ENCODE measurements at regions not wholly inside any gene's neighbourhood (a gene's known extent, or its start where the extent isn't known, plus 50 kb on each side); places are given as distances from the start of the nearest gene placed in this dataset.

- Mint-ChIP-seq H3K4me3 (no peak overlapping the region), H3K27ac (no peak overlapping the region), H3K27me3 (peaks cover 39% of the 10 kb centered on the region), H3K4me1 (no peaks in the 10 kb centered on the region), H3K9me3 (peaks cover 3 to 8% of the 10 kb centered on the region in 2 donors)
- DNase-seq (no peak), ATAC-seq (no peak)
Observed at GRCh38 chr4:74878323-74878722, 54.6 kb upstream of the PARM1 start.

GRCh38 chr4:74875451-74875850 is 57.5 kb upstream of the PARM1 start:
- peaks cover 31% of the 10 kb centered on the region for H3K27me3 Mint-ChIP-seq
- ATAC-seq (no peak), DNase-seq (no peak)
- H3K4me1 Mint-ChIP-seq: no peaks in the 10 kb centered on the region
- no peak overlapping the region for H3K4me3 Mint-ChIP-seq
- H3K27ac Mint-ChIP-seq: no peak overlapping the region
- peaks cover 0 to 1% of the 10 kb centered on the region in 2 donors for H3K9me3 Mint-ChIP-seq

GRCh38 chr4:74874753-74875367 is 58.1 kb upstream of the PARM1 start:
- H3K4me1 Mint-ChIP-seq: no peaks in the 10 kb centered on the region
- ATAC-seq (peak; percentile 67), DNase-seq (peak; percentile 7 to 17)
- H3K4me3 Mint-ChIP-seq: no peak overlapping the region
- H3K27ac Mint-ChIP-seq: no peak overlapping the region
- H3K27me3 Mint-ChIP-seq: peaks cover 29% of the 10 kb centered on the region
- H3K9me3 Mint-ChIP-seq: no peaks in the 10 kb centered on the region

- H3K9me3 Mint-ChIP-seq: no peaks in the 10 kb centered on the region
- DNase-seq: no peak
- no peak overlapping the region for H3K27ac Mint-ChIP-seq
- H3K4me1 Mint-ChIP-seq: no peaks in the 10 kb centered on the region
- H3K4me3 Mint-ChIP-seq: no peak overlapping the region
- ATAC-seq: no peak
- H3K27me3 Mint-ChIP-seq: peaks cover 25% of the 10 kb centered on the region
Observed at GRCh38 chr4:74873545-74874301, 59.2 kb upstream of the PARM1 start.

- ATAC-seq: no peak
Observed at GRCh38 chr4:74858921-74859562, 64.7 kb upstream of the BTC start.

GRCh38 chr4:74855879-74856278 is 61.6 kb upstream of the BTC start:
- no peak for ATAC-seq
- H3K27me3 Mint-ChIP-seq: no peaks in the 10 kb centered on the region

More at GRCh38 chr4:74858921-74859562, 64.7 kb upstream of the BTC start:
- Mint-ChIP-seq H3K9me3 (no peaks in the 10 kb centered on the region), H3K4me1 (no peaks in the 10 kb centered on the region), H3K27me3 (peaks cover 12% of the 10 kb centered on the region), H3K4me3 (no peak overlapping the region), H3K27ac (no peak overlapping the region)
- DNase-seq: no peak

GRCh38 chr4:74848774-74849173 is 54.5 kb upstream of the BTC start:
- Mint-ChIP-seq H3K4me1 (no peaks in the 10 kb centered on the region), H3K9me3 (peaks cover 7 to 11% of the 10 kb centered on the region in 2 donors), H3K27me3 (peaks cover 8% of the 10 kb centered on the region), H3K4me3 (no peak overlapping the region), H3K27ac (no peak overlapping the region)
- DNase-seq: no peak
- no peak for ATAC-seq

More at GRCh38 chr4:74855879-74856278, 61.6 kb upstream of the BTC start:
- Mint-ChIP-seq H3K27ac (no peak overlapping the region), H3K4me1 (no peaks in the 10 kb centered on the region), H3K9me3 (no peaks in the 10 kb centered on the region), H3K4me3 (no peak overlapping the region)
- DNase-seq: no peak

GRCh38 chr4:74845834-74846233 is 51.5 kb upstream of the BTC start:
- DNase-seq: no peak
- no peaks in the 10 kb centered on the region for H3K4me1 Mint-ChIP-seq
- no peak overlapping the region for H3K4me3 Mint-ChIP-seq
- ATAC-seq: no peak
- peaks cover 8% of the 10 kb centered on the region for H3K27me3 Mint-ChIP-seq
- H3K9me3 Mint-ChIP-seq: peaks cover 7 to 11% of the 10 kb centered on the region in 2 donors
- H3K27ac Mint-ChIP-seq: no peak overlapping the region

Data from stimulated activated naive CD8-positive, alpha-beta T cell treated with anti-CD3 and anti-CD28 coated beads, Interleukin-15, amount 100 ng/mL, for 72 hours (primary cell).